GM19238 (cell line): ENCODE measurements at regions not wholly inside any gene's neighbourhood (a gene's known extent, or its start where the extent isn't known, plus 50 kb on each side); places are given as distances from the start of the nearest gene placed in this dataset.

Source experiments
- DNase-seq: peaks from one replicate; pipeline ENCODE4 v3.0.0; 2011; ENCODE audit warnings: low spot score; ENCODE audit not compliant: insufficient read length

- no peak for DNase-seq
Observed at GRCh38 chr4:104942990-104943743, 203.5 kb upstream of the TET2 start.

- DNase-seq = no peak
Observed at GRCh38 chr4:104944596-104944995, 202.1 kb upstream of the TET2 start.

GRCh38 chr4:104964410-104965175, 182.1 kb upstream of the TET2 start:
- DNase-seq = no peak

GRCh38 chr4:104966349-104967033, 180.2 kb upstream of the TET2 start:
- peak; percentile 44 for DNase-seq

GRCh38 chr4:104967034-104967401, 179.7 kb upstream of the TET2 start:
- no peak for DNase-seq

GRCh38 chr4:104969394-104970082, 177.1 kb upstream of the TET2 start:
- DNase-seq = no peak

- DNase-seq = no peak
Observed at GRCh38 chr4:104971462-104971861, 175.2 kb upstream of the TET2 start.

GRCh38 chr4:104973708-104974107, 173.0 kb upstream of the TET2 start:
- no peak for DNase-seq

GRCh38 chr4:104975617-104976016, 171.1 kb upstream of the TET2 start:
- DNase-seq = no peak

- no peak for DNase-seq
Observed at GRCh38 chr4:104976262-104976661, 170.4 kb upstream of the TET2 start.

- DNase-seq = no peak
Observed at GRCh38 chr4:104979083-104979760, 167.5 kb upstream of the TET2 start.

GRCh38 chr4:104983615-104984179, 163.0 kb upstream of the TET2 start:
- no peak for DNase-seq

GRCh38 chr4:104986306-104986705, 160.4 kb upstream of the TET2 start:
- DNase-seq = no peak

GRCh38 chr4:104989371-104989770, 157.3 kb upstream of the TET2 start:
- DNase-seq = no peak

- no peak for DNase-seq
Observed at GRCh38 chr4:105002278-105002677, 144.4 kb upstream of the TET2 start.

- DNase-seq = no peak
Observed at GRCh38 chr4:105014234-105014633, 132.4 kb upstream of the TET2 start.

- DNase-seq = no peak
Observed at GRCh38 chr4:105014635-105015034, 132.0 kb upstream of the TET2 start.

GRCh38 chr4:105015750-105016149, 130.9 kb upstream of the TET2 start:
- no peak for DNase-seq

GRCh38 chr4:105022811-105023667, 123.6 kb upstream of the TET2 start:
- no peak for DNase-seq

GRCh38 chr4:105023668-105024055, 123.0 kb upstream of the TET2 start:
- DNase-seq = no peak
